Ishikawa (cell line): ENCODE measurements at regions not wholly inside any gene's neighbourhood (a gene's known extent, or its start where the extent isn't known, plus 50 kb on each side); places are given as distances from the start of the nearest gene placed in this dataset.

Source experiments
- CEBPB ChIP-seq: IDR thresholded peaks from 2 replicates; pipeline ENCODE4 v1.6.1; 2012
- CREB1 ChIP-seq: IDR thresholded peaks from 2 replicates; pipeline ENCODE4 v1.6.1; 2012; ENCODE audit warnings: low read depth
- EGR1 ChIP-seq: IDR thresholded peaks from 2 replicates; pipeline ENCODE4 v1.6.1; 2012
- EP300 ChIP-seq: IDR thresholded peaks from 2 replicates; pipeline ENCODE4 v1.6.1; 2012; ENCODE audit warnings: borderline replicate concordance
- FOXM1 ChIP-seq: IDR thresholded peaks from 2 replicates; pipeline ENCODE4 v1.6.1; 2012; ENCODE audit warnings: low read depth, borderline replicate concordance
- MAX ChIP-seq: IDR thresholded peaks from 2 replicates; pipeline ENCODE4 v1.6.1; 2012
- NFIC ChIP-seq: IDR thresholded peaks from 2 replicates; pipeline ENCODE4 v1.6.1; 2012
- RAD21 ChIP-seq: IDR thresholded peaks from 2 replicates; pipeline ENCODE4 v1.6.1; 2012; ENCODE audit warnings: low read depth
- REST ChIP-seq: IDR thresholded peaks from 2 replicates; pipeline ENCODE4 v1.6.1; 2012; ENCODE audit warnings: low read depth, mild to moderate bottlenecking
- TAF1 ChIP-seq: IDR thresholded peaks from 2 replicates; pipeline ENCODE4 v1.6.1; 2012; ENCODE audit warnings: low read depth, mild to moderate bottlenecking
- TCF12 ChIP-seq: IDR thresholded peaks from 2 replicates; pipeline ENCODE4 v1.6.1; 2012; ENCODE audit warnings: low read depth
- TEAD4 ChIP-seq: IDR thresholded peaks from 2 replicates; pipeline ENCODE4 v1.6.1; 2012
- USF1 ChIP-seq: IDR thresholded peaks from 2 replicates; pipeline ENCODE4 v1.6.1; 2012
- YY1 ChIP-seq: IDR thresholded peaks from 2 replicates; pipeline ENCODE4 v1.6.1; 2012; ENCODE audit warnings: low read depth
- ZBTB7A ChIP-seq: IDR thresholded peaks from 2 replicates; pipeline ENCODE4 v1.6.1; 2012; ENCODE audit warnings: low read depth

- TF ChIP-seq USF1 (no peak), TCF12 (no peak), NFIC (no peak), MAX (no peak), CEBPB (no peak), EP300 (no peak), REST (no peak), FOXM1 (no peak), TAF1 (no peak), YY1 (no peak), ZBTB7A (no peak), CREB1 (no peak), EGR1 (no peak), TEAD4 (no peak), RAD21 (no peak)
Observed at GRCh38 chr10:131576341-131577177, 265.0 kb upstream of the TCERG1L start.

- no peak for TF ChIP-seq RAD21
- no peak for TF ChIP-seq CEBPB
- TF ChIP-seq YY1, result no peak
- no peak for TF ChIP-seq TCF12
Observed at GRCh38 chr10:131577178-131577555, 265.6 kb upstream of the TCERG1L start.

- TF ChIP-seq NFIC (no peak), TCF12 (no peak), REST (no peak), EP300 (no peak), CEBPB (no peak), RAD21 (no peak), EGR1 (no peak), USF1 (no peak), ZBTB7A (no peak), YY1 (no peak), CREB1 (no peak), TEAD4 (no peak), TAF1 (no peak)
Observed at GRCh38 chr10:131577786-131578471, 266.4 kb upstream of the TCERG1L start.

GRCh38 chr10:131578472-131578970, 267.0 kb upstream of the TCERG1L start:
- TF ChIP-seq CEBPB (no peak), TEAD4 (no peak), RAD21 (no peak), EGR1 (no peak), USF1 (no peak), REST (no peak), YY1 (no peak), EP300 (no peak), NFIC (no peak), CREB1 (no peak), FOXM1 (no peak), MAX (no peak), TCF12 (no peak), ZBTB7A (no peak), TAF1 (no peak)
